BE2C (cell line): ENCODE measurements at regions not wholly inside any gene's neighbourhood (a gene's known extent, or its start where the extent isn't known, plus 50 kb on each side); places are given as distances from the start of the nearest gene placed in this dataset.

Source experiments
- DNase-seq: peaks from one replicate; pipeline ENCODE4 v3.0.0-alpha.2; 2020
- H3K27me3 ChIP-seq: fragments of 250-450 bp; sonication (Bioruptor Pico); 2 replicates; pipeline ENCODE4 v1.5.1; 2020; ENCODE audit warnings: mild to moderate bottlenecking
- H3K36me3 ChIP-seq: fragments of 250-450 bp; sonication (Bioruptor Pico); 2 replicates; pipeline ENCODE4 v1.5.1; 2020; ENCODE audit warnings: mild to moderate bottlenecking
- H3K4me1 ChIP-seq: fragments of 250-450 bp; sonication (Bioruptor Pico); 2 replicates; pipeline ENCODE4 v1.5.1; 2020
- H3K4me3 ChIP-seq: 2 replicates; pipeline ENCODE4 v1.5.1; 2011; ENCODE audit warnings: low read depth, low read length
- H3K9me3 ChIP-seq: fragments of 250-450 bp; sonication (Bioruptor Pico); 2 replicates; pipeline ENCODE4 v1.5.1; 2020
- CTCF ChIP-seq: IDR thresholded peaks from 2 replicates; pipeline ENCODE4 v1.5.1; 2012; ENCODE audit warnings: mild to moderate bottlenecking, low read depth, low read length

GRCh38 chr1:112783059-112783458 lies 67.9 kb upstream of the PPM1J start:
- Histone ChIP-seq H3K27me3 (peaks cover 7% of the 10 kb centered on the region; the same call in 1 of the 2 replicates), H3K9me3 (no peaks in the 10 kb centered on the region), H3K4me3 (no peak overlapping the region), H3K36me3 (no peaks in the 10 kb centered on the region), H3K4me1 (no peaks in the 10 kb centered on the region)
- no peak for DNase-seq
- no peak for TF ChIP-seq CTCF

GRCh38 chr1:112779665-112780526 lies 64.8 kb upstream of the PPM1J start:
- no peaks in the 10 kb centered on the region for H3K4me1 ChIP-seq
- peaks cover 3% of the 10 kb centered on the region; the same call in 1 of the 2 replicates for H3K27me3 ChIP-seq
- no peak for TF ChIP-seq CTCF
- H3K36me3 ChIP-seq = no peaks in the 10 kb centered on the region
- H3K9me3 ChIP-seq = no peaks in the 10 kb centered on the region
- DNase-seq = no peak
- H3K4me3 ChIP-seq = no peak overlapping the region

GRCh38 chr1:112778137-112778536 lies 63.0 kb upstream of the PPM1J start:
- no peaks in the 10 kb centered on the region for H3K36me3 ChIP-seq
- no peak for TF ChIP-seq CTCF
- H3K4me3 ChIP-seq = no peak overlapping the region
- H3K9me3 ChIP-seq = no peaks in the 10 kb centered on the region
- H3K4me1 ChIP-seq = no peaks in the 10 kb centered on the region
- H3K27me3 ChIP-seq = no peaks in the 10 kb centered on the region; the same call in 1 of the 2 replicates
- DNase-seq = no peak

GRCh38 chr1:112776688-112777087 lies 61.6 kb upstream of the PPM1J start:
- Histone ChIP-seq H3K9me3 (no peaks in the 10 kb centered on the region; the same call in 1 of the 2 replicates), H3K4me3 (no peak overlapping the region), H3K27me3 (peaks cover 10% of the 10 kb centered on the region), H3K4me1 (no peaks in the 10 kb centered on the region), H3K36me3 (no peaks in the 10 kb centered on the region)
- TF ChIP-seq CTCF = no peak
- DNase-seq = peak; percentile 35

- DNase-seq = no peak
- Histone ChIP-seq H3K4me1 (no peaks in the 10 kb centered on the region), H3K9me3 (no peaks in the 10 kb centered on the region; the same call in 1 of the 2 replicates), H3K4me3 (no peak overlapping the region), H3K27me3 (peaks cover 19% of the 10 kb centered on the region), H3K36me3 (no peaks in the 10 kb centered on the region)
- TF ChIP-seq CTCF = no peak
These were observed 57.6 kb upstream of the PPM1J start for GRCh38 chr1:112772781-112773180.

- Histone ChIP-seq H3K9me3 (no peaks in the 10 kb centered on the region; the same call in 1 of the 2 replicates), H3K4me3 (no peak overlapping the region), H3K36me3 (no peaks in the 10 kb centered on the region), H3K27me3 (peaks cover 19% of the 10 kb centered on the region), H3K4me1 (no peaks in the 10 kb centered on the region)
- no peak for TF ChIP-seq CTCF
- no peak for DNase-seq
These were observed 55.6 kb upstream of the PPM1J start for GRCh38 chr1:112770724-112771123.
